ENCODE measurements at regions not wholly inside any gene's neighbourhood (a gene's known extent, or its start where the extent isn't known, plus 50 kb on each side); places are given as distances from the start of the nearest gene placed in this dataset.
"Not testable (repeated sequence)": the region's sequence is repeated elsewhere in the genome, so short reads cannot be mapped to it uniquely, and the experiment has no call there.

DNA sequence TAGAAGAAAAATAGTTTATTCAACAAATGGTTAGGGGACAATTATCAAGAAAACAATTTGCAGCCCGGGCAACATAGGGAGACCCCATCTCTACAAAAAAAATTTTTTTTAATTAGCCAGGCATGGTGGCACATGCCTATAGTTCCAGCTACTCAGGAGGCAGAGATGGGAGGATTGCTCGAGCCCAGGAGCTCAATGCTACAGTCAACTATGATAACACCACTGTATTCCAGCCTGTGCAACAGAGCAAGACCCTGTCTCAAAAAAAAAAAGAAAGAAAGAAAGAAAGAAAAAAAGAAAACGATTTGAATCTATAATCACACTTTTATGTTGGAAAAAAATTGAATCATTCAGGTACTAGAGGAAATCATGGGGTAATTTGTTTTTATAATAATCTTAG, 185.1 kb downstream of the MTCL1 start:
- H3K9me3 ChIP-seq (ENCODE audit: control insufficient read depth, insufficient read depth, low read depth, low read length); H3K4me1 ChIP-seq (ENCODE audit: control insufficient read depth, insufficient read depth, low read length); H3K36me3 ChIP-seq (ENCODE audit: control insufficient read depth in 2 of 2, insufficient read depth in 1 of 2, low read length in 2 of 2); H3K4me3 ChIP-seq (ENCODE audit: low read depth, low read length); H3K27ac ChIP-seq (ENCODE audit: extremely low read depth, low read depth, low read length): not testable (repeated sequence)
- POLR2A ChIA-PET = interaction anchor here (1.0 kb wide), 1 partner anchor 44 kb away, joined by 3 read pairs; no protein-coding TSS in a partner anchor
- CTCF ChIA-PET = interaction anchor here (1.2 to 1.7 kb wide), 2 partner anchors 11 to 194 kb away, joined by 3 to 4 read pairs; no protein-coding TSS in a partner anchor
- TF ChIP-seq ZNF335 (tag by site-specific recombination; conservative IDR thresholded peaks at IDR 0.05) = peak; percentile 15; the same call in 1 of the 2 replicates

DNA sequence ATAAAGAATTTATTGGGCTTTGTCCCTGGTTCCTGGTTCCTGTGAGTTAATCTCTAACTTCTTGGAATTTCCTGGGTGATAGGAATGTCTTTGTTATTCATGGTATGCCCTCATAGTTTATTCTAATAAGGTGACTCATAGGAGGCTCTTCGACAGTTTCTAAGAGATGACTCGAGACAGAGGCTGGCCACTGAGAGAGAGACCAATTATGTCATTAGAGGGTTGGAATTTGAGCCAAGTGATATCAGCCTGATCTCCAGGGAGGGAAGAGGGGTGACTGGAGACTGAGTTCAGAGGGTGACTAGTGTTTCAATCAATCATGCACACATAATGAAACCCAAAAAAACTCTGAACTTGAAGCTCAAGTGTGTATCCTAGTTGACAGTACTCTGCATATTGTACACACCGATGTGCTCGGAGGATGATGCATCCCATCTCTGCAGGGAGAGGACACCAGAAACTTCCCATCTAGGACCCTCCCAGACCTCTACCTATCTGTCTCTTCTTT, 185.7 kb downstream of the MTCL1 start:
- CTCF ChIA-PET = interaction anchor here (1.2 to 1.7 kb wide), 2 partner anchors 10 to 195 kb away, joined by 3 to 4 read pairs; no protein-coding TSS in a partner anchor
- H3K9me3 ChIP-seq (ENCODE audit: control insufficient read depth, insufficient read depth, low read depth, low read length) = no peaks in the 10 kb centered on the region
- POLR2A ChIA-PET = no interaction called here
- peaks cover 6% of the 10 kb centered on the region; the same call in 1 of the 2 replicates for H3K4me1 ChIP-seq (ENCODE audit: control insufficient read depth, insufficient read depth, low read length)
- no peak overlapping the region for H3K27ac ChIP-seq (ENCODE audit: extremely low read depth, low read depth, low read length)
- H3K36me3 ChIP-seq (ENCODE audit: control insufficient read depth in 2 of 2, insufficient read depth in 1 of 2, low read length in 2 of 2) = no peaks in the 10 kb centered on the region
- no peak overlapping the region for H3K4me3 ChIP-seq (ENCODE audit: low read depth, low read length)
- TF ChIP-seq, protein P1, sequence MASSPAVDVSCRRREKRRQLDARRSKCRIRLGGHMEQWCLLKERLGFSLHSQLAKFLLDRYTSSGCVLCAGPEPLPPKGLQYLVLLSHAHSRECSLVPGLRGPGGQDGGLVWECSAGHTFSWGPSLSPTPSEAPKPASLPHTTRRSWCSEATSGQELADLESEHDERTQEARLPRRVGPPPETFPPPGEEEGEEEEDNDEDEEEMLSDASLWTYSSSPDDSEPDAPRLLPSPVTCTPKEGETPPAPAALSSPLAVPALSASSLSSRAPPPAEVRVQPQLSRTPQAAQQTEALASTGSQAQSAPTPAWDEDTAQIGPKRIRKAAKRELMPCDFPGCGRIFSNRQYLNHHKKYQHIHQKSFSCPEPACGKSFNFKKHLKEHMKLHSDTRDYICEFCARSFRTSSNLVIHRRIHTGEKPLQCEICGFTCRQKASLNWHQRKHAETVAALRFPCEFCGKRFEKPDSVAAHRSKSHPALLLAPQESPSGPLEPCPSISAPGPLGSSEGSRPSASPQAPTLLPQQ (tag by site-specific recombination; IDR thresholded peaks at IDR 0.05) = peak; percentile 50; the same call in 1 of the 2 replicates
- TF ChIP-seq ZNF791 (tag by site-specific recombination; IDR thresholded peaks at IDR 0.05) = no peak
- TF ChIP-seq ZBTB17 (tag by site-specific recombination; IDR thresholded peaks at IDR 0.05) = 0 out of 2 replicates have a peak, but pooled peaks have one; percentile 26
- TF ChIP-seq SP3 (tag by site-specific recombination; IDR thresholded peaks at IDR 0.05) = 0 out of 2 replicates have a peak, but pooled peaks have one; percentile 22
- TF ChIP-seq, protein P2, sequence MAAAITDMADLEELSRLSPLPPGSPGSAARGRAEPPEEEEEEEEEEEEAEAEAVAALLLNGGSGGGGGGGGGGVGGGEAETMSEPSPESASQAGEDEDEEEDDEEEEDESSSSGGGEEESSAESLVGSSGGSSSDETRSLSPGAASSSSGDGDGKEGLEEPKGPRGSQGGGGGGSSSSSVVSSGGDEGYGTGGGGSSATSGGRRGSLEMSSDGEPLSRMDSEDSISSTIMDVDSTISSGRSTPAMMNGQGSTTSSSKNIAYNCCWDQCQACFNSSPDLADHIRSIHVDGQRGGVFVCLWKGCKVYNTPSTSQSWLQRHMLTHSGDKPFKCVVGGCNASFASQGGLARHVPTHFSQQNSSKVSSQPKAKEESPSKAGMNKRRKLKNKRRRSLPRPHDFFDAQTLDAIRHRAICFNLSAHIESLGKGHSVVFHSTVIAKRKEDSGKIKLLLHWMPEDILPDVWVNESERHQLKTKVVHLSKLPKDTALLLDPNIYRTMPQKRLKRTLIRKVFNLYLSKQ (tag by site-specific recombination; IDR thresholded peaks at IDR 0.05; ENCODE audit: borderline replicate concordance) = no peak
- peak; percentile 68; the same call in 1 of the 2 replicates for TF ChIP-seq ZNF843 (tag by site-specific recombination; IDR thresholded peaks at IDR 0.05)
- peak; percentile 31; the same call in 1 of the 2 replicates for TF ChIP-seq ZNF335 (tag by site-specific recombination; conservative IDR thresholded peaks at IDR 0.05)
- no peak for TF ChIP-seq ZNF169 (tag by site-specific recombination; IDR thresholded peaks at IDR 0.05)
- TF ChIP-seq, protein P3, sequence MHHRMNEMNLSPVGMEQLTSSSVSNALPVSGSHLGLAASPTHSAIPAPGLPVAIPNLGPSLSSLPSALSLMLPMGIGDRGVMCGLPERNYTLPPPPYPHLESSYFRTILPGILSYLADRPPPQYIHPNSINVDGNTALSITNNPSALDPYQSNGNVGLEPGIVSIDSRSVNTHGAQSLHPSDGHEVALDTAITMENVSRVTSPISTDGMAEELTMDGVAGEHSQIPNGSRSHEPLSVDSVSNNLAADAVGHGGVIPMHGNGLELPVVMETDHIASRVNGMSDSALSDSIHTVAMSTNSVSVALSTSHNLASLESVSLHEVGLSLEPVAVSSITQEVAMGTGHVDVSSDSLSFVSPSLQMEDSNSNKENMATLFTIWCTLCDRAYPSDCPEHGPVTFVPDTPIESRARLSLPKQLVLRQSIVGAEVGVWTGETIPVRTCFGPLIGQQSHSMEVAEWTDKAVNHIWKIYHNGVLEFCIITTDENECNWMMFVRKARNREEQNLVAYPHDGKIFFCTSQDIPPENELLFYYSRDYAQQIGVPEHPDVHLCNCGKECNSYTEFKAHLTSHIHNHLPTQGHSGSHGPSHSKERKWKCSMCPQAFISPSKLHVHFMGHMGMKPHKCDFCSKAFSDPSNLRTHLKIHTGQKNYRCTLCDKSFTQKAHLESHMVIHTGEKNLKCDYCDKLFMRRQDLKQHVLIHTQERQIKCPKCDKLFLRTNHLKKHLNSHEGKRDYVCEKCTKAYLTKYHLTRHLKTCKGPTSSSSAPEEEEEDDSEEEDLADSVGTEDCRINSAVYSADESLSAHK (tag by site-specific recombination; IDR thresholded peaks at IDR 0.05) = peak; percentile 96
- peak; percentile 75; the same call in 1 of the 2 replicates for TF ChIP-seq IKZF3 (tag by site-specific recombination; IDR thresholded peaks at IDR 0.05)
- TF ChIP-seq RBAK (tag by site-specific recombination; IDR thresholded peaks at IDR 0.05) = no peak
- TF ChIP-seq, protein P4, sequence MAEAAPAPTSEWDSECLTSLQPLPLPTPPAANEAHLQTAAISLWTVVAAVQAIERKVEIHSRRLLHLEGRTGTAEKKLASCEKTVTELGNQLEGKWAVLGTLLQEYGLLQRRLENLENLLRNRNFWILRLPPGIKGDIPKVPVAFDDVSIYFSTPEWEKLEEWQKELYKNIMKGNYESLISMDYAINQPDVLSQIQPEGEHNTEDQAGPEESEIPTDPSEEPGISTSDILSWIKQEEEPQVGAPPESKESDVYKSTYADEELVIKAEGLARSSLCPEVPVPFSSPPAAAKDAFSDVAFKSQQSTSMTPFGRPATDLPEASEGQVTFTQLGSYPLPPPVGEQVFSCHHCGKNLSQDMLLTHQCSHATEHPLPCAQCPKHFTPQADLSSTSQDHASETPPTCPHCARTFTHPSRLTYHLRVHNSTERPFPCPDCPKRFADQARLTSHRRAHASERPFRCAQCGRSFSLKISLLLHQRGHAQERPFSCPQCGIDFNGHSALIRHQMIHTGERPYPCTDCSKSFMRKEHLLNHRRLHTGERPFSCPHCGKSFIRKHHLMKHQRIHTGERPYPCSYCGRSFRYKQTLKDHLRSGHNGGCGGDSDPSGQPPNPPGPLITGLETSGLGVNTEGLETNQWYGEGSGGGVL (tag by site-specific recombination; IDR thresholded peaks at IDR 0.05) = peak; percentile 84
- TF ChIP-seq, protein P5, sequence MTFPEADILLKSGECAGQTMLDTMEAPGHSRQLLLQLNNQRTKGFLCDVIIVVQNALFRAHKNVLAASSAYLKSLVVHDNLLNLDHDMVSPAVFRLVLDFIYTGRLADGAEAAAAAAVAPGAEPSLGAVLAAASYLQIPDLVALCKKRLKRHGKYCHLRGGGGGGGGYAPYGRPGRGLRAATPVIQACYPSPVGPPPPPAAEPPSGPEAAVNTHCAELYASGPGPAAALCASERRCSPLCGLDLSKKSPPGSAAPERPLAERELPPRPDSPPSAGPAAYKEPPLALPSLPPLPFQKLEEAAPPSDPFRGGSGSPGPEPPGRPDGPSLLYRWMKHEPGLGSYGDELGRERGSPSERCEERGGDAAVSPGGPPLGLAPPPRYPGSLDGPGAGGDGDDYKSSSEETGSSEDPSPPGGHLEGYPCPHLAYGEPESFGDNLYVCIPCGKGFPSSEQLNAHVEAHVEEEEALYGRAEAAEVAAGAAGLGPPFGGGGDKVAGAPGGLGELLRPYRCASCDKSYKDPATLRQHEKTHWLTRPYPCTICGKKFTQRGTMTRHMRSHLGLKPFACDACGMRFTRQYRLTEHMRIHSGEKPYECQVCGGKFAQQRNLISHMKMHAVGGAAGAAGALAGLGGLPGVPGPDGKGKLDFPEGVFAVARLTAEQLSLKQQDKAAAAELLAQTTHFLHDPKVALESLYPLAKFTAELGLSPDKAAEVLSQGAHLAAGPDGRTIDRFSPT (tag by site-specific recombination; IDR thresholded peaks at IDR 0.05) = peak; percentile 83
- TF ChIP-seq ZNF354C (tag by site-specific recombination; IDR thresholded peaks at IDR 0.05; ENCODE audit: borderline replicate concordance, low read depth) = no peak
- TF ChIP-seq ZNF830 (tag by site-specific recombination; IDR thresholded peaks at IDR 0.05; ENCODE audit: low read depth) = no peak
- TF ChIP-seq ZNF184 (tag by site-specific recombination; IDR thresholded peaks at IDR 0.05) = peak; percentile 88
- TF ChIP-seq ZNF433 (tag by site-specific recombination; IDR thresholded peaks at IDR 0.05; ENCODE audit: low read depth) = no peak
- TF ChIP-seq, protein P6, sequence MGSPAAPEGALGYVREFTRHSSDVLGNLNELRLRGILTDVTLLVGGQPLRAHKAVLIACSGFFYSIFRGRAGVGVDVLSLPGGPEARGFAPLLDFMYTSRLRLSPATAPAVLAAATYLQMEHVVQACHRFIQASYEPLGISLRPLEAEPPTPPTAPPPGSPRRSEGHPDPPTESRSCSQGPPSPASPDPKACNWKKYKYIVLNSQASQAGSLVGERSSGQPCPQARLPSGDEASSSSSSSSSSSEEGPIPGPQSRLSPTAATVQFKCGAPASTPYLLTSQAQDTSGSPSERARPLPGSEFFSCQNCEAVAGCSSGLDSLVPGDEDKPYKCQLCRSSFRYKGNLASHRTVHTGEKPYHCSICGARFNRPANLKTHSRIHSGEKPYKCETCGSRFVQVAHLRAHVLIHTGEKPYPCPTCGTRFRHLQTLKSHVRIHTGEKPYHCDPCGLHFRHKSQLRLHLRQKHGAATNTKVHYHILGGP (tag by site-specific recombination; IDR thresholded peaks at IDR 0.05) = peak; percentile 82
- TF ChIP-seq ZNF292 (tag by site-specific recombination; IDR thresholded peaks at IDR 0.05; ENCODE audit: borderline replicate concordance, low read depth) = no peak
- TF ChIP-seq ZNF596 (tag by site-specific recombination; IDR thresholded peaks at IDR 0.05) = no peak
- TF ChIP-seq OSR2 (tag by site-specific recombination; IDR thresholded peaks at IDR 0.05) = peak; percentile 45; the same call in 1 of the 2 replicates
